Head of caudate nucleus (tissue), 42 donors: ENCODE measurements at regions not wholly inside any gene's neighbourhood (a gene's known extent, or its start where the extent isn't known, plus 50 kb on each side); places are given as distances from the start of the nearest gene placed in this dataset.

Experiments used
- DNase-seq, 42 donors: peaks; one replicate each; pipeline versions ENCODE4 v3.0.0 to v3.0.0-alpha.2; 2020 to 2021; ENCODE audit warnings: mixed read lengths in 7 of 42
- intact Hi-C: fragments of 100-400 bp; cut with DNase I; formaldehyde crosslinking; loops from one replicate; pipeline ENCODE4 v1.15.0; 2022

DNA sequence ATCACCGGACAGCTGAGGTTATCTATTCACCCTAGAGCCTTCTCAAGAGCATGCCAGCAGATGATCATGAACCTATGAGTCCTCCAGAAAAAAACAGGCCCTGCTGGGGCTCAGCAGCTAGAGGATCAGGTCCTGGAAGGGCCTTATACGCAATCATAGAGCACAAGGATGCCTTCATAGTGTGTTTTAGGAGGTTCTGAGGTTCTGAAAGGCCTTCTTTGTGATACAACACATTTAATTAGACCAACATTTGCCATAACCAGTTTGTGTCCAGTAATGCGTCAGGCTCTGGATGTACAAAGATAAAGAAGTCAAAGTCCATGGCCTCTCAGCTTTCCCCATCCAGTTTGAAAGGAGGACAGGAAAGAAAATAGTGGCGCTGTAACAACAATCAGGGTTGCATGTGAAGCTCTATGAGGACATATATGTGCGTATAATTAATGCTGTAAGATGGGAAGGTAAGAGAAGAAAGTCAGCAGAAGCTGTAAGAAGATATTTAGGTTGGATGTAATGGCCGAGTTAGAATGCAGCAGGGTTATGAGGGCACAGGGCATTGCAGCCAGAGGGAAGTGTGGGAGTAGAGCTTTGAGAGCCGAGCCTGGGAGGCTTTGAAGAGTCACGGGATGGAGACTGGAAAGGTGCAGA lies 302.6 kb upstream of the TBL1XR1 start:
- intact Hi-C loops = loop anchor here (10.0 kb wide), 1 partner anchor 305 kb away; the partner anchor contains the start of gene TBL1XR1
- no peak for DNase-seq

DNA sequence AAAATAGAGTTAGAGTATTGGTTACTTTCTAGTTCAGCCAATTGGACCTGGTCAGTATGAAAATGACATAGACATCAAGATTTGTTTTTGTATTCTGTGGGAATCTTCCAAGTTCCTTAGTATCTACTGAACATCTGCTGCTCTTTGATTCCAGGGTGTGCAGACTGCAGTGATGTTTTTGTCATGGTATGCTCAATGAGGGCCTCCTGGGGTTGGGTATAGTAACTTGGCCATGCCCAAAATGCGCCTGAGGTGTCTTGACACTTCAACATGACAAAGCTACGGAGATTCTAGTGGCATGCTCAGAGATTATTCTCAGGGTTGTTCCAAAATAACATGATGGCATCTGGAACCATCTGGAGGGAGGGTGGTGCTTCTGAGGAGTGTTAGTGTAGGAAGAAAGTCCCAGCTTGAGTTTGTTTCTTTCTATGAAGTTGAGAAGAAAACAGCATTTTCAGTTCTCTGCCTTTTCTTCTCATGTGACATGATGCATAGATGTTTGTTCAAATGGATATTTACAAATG lies 313.5 kb upstream of the TBL1XR1 start:
- intact Hi-C loops = no loop called here
- no peak for DNase-seq

DNA sequence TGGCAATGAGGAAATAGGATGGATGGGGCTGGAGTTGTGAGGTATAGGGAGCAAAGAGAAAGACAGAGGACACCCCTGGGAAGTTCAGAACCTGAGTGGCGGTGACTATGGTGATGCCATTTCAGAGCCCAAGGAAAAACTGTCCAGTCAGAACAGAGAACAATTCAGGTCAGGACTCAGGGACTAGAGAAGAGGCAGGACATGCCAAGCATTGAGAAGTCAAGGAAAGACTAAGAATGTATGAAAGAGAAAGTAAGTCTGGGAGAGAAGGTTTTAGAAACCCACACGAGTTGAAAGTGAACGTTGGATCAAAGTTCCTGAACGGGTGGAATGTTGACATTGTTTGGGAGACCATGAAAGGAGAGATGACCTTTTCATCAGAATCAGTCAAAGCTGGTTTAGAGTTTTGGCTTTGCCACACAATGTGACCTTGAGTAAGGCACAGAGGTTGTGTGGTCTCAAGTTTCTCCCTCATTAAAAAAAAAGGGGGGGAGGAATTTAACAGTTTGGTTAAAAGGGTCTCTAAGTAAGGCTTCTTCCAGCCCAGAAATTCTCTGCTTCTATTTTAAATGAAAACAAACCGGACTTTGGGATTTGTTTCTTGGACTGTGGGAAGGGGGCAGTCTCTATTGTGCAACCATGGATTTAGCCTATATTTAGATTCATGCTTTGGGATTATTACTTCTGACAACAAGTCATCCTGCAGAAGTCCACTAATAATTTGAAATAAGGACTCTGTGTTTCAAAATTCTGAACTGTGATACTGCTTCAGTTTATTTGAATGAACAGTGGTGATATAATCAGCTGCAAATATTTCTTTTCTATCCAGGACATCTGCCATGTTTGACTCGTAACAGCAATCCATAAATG lies 315.9 kb upstream of the TBL1XR1 start:
- intact Hi-C loops = no loop called here
- DNase-seq = no peak

DNA sequence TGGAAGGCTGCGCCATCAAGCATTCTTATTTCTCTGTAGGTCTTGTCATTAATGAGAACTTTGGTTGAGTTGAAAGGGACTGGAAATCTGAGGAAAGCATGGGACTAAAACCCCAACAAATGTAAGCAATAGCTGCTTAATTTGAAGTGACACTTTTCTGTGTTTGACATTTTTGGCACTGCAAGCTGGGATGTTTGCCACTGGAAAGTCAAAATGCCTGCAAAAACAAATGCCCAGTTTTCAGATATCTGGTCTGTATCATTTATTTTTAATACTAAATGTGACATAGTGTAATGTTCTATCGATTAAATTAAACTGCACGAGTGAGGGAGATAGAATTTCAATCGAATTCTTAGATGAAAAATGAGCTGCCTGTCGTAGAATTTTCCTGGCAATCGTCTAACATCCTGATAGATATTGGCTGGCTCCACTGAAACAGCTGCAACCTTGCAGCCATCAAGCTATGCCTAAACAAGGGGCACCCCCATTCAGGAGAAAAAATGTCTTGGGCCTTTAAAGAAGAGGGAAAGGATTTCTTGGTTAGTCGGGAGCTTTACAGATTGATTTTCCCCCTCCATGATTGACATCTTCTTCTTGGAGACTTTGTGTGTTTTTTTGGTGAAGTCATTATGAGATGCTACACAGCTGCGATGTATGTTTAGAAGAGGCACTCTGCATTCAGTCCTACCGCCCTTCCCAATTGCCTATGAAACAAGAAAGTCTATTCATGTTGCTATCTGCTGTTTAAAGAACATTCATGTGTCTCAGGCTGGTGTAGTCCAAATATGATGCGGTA lies 316.7 kb upstream of the TBL1XR1 start:
- DNase-seq = peak in 1 of 42 donors; percentile 29
- intact Hi-C loops = no loop called here

DNA sequence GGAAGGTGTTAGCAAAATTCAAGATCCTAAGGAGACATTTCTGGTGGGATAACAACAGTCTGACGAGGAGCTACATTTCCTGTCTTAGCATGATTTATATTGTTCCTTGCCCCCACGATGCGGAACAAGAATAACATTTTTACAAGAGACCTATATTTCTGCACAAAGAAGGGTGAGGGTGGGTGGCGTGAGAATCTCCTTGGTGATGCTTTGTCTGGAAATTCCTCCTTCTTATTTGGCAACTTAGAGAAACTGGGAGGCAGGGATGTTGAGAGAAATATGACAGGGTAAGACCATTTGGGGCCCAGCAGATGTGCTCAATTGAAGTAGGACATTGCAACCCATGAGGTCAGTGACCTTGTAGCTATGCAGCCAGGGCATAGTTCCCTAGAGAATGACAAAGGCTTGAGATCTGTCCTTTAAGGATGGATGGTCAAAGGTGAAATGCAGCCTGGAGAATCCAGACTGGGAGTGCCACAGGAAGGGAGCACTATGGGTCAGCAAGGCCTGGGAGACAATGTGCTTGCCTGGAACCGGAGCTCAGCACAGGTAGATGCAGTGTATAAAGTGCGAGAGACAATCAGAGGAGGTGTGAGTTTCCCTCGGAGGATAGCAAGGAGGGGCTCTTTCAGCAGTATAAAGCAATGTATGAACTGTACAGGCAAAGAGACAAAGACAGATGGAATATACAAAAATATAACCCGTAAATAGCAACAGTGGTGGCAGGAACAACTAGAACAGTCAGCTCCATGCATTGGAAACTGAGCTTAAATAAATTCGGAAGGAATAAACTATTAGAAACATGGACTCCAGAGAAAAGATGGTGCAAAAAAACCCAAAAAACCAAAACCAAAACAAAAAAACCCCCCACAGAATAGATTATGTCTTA lies 317.6 kb upstream of the TBL1XR1 start:
- intact Hi-C loops = no loop called here
- DNase-seq = peak in 11 of 42 donors; percentile 18 to 54 (median 43)

DNA sequence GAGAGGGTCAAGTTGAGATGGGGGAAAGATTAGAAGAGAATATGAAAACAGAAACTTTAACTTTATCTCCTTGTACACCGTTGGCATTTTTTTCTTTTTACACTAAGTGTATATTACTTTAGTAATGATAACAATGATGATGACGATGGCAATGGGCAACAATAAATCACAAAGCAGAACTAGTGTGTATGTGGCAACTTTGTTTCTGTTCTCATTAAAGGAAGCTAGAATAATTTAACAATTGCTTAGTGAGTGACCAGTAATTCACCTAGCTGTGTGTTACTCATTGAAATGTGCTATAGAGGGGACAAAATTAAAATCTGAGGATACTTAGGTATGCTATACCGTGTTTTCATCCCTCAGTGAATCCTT lies 318.5 kb upstream of the TBL1XR1 start:
- no peak for DNase-seq

DNA sequence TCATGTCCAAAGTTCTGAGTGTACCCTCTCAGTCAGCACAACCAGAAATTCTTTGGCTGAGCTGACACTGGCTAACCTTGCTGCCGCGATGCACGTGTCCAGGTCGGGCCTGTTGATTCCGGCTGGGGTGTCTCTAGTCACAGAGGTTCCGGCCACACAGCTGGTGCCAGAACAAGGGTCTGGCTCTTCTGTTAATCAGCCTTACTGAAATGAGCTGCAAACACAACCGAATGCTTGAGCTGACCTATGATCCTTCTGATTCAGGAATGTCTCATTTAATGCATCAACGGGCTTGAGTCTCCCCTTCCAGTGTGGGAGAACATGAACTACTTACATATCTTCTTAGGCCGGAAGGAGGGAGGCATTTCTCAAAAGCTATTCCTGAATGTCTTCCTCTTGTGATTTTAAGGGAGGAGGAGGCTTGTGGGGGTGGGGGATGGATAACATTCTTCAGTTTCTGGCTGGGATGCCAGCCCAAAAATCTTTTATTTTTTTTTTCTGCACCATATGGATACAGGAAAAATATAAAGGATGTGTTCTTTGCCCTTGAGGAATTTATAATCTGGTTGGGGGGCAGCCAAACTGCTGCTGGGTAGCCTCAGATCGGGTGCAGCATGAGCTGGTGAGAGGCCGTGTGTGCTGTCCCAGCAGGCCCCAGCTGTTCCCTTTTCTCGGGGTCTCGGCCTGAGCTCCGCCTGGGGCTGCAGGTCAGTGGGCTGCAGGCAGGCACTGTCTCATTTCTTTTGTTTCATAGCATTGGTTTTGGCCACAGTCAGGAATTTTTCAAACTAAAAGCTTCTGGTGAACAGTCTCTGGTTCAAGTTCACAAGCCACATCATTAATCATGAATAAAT lies 319.1 kb upstream of the TBL1XR1 start:
- intact Hi-C loops = no loop called here
- peak in 21 of 42 donors; percentile 3 to 60 (median 31) for DNase-seq

More for the DNA sequence above, 318.5 kb upstream of the TBL1XR1 start:
- intact Hi-C loops = no loop called here

DNA sequence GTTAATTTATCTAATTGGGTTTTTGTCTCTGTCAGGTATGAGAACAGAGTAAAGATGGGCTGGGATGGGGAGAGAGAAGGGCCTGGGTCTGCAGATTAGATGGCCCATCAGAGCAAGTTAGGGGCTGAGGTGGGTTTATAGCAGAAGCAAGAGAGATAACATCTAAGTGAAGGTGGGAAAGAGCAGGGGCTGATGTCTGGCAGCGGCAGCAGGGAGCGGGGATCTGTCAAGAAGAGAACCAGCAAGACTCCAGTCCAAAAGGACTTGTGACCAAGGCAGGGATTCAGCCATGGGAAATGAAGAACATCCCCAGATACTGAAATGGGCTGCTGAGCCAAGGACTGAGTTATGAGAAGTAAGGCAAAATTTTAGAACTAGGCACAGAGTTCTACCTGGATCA lies 320.6 kb upstream of the TBL1XR1 start:
- no peak for DNase-seq
- intact Hi-C loops = no loop called here

DNA sequence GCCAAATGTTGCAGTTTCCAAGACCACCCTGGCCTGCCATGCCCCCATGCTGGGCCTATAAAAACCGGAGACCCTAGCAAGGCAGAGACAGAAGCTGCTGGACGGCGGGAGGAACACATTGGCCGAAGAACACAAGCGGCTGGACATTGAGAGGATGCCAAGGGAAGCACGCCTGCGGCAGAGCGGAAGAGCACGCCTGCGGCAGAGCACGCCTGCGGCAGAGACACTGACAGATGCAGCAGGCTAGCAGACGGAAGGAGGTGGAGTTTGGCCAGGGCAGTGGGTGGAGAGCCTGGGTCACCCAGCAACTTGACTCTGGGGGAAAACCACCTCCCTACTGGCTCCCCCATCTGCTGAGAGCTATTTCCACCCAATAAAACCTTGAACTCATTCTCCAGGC lies 322.3 kb upstream of the TBL1XR1 start:
- no peak for DNase-seq
- intact Hi-C loops = no loop called here

DNA sequence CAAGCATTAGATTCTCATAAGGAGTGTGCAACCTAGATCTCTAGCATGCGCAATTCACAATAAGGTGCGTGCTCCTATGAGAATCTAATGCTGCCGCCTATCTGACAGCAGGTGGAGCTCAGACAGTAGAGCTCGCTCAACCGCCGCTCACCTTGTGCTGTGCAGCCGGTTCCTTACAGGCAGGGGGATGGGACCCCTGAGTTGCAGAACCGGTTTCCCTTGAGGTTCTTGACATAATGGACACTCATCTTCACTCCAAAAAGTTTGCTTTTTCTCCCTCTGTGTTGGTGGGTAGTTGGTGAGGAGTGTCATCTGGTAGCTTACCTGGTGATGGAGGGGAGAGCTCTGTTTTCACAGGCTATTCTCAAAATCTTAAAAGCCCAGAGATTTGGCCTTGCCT lies 324.0 kb upstream of the TBL1XR1 start:
- intact Hi-C loops = no loop called here
- DNase-seq = no peak

DNA sequence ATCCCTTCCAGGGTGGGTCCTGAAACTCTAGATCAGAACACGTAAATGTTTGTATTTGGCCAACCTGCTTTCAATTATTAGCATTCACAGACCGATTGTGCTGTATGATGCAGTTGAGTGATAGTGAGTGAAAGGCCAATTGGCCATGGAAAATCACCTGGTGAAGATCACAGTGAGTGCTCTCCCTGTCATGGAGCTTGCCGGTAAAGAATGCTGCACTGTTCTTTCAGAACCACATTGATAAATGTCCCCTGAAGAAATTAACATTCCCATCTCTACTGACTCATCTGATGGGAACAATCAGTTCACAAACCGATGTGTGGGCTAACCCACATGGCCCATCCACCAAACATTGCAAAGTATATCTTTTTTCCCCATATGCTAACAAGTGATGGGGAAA lies 324.8 kb upstream of the TBL1XR1 start:
- DNase-seq = peak in 1 of 42 donors; percentile 18
- intact Hi-C loops = no loop called here

DNA sequence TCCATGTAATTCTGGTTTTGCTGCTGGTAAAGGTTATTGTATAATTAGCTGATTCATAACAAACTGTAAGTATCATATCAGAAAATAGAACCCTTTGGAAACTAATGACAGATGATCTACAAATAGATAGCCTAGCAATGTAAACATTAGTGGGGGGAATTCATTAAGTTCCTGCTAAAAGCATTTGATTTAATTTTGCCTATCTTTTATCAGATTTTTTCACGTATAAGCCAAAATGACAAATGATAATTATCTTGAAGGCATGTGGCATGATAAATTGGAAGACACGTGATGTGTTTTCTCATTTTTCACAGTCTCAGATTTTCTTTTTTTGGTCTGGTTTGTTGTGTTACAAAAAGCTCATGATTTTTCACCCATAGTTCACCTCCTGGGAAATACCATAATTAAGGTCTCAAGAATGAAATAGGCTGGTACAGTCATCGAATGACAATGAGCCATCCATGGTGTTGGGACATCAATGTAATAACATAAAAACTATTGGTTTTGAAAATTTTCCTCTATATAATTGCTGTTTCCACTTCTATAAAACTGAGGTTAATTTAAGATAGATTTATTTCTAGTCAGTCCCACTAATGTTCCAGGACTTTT lies 325.9 kb upstream of the TBL1XR1 start:
- intact Hi-C loops = no loop called here
- no peak for DNase-seq

DNA sequence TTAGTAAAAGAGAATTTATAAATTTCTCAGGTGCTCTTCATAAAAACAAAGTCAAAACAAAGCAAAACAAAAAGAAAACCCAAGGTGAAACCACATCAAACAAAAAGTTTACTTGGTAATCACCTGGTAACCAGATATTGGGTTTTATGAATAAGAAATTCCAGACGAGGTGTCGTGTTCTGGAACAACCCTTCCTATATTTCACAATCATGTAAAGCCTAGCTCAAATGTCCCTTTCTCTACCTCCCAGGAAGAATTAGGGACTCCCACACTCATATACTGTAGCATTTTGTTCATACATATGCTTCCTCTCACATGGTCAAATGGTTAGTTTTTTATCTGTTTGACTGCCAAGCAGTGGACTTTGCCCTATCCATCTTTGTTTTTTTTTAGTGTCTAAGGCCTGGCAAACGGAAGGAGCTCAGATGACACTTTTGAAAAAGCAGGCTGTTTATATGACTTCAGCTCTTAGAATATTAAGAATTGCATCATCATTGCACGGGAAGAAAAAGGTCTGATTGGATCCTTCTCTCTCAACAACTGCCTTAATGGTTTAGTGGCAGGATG lies 326.7 kb upstream of the TBL1XR1 start:
- DNase-seq = no peak
- intact Hi-C loops = no loop called here

DNA sequence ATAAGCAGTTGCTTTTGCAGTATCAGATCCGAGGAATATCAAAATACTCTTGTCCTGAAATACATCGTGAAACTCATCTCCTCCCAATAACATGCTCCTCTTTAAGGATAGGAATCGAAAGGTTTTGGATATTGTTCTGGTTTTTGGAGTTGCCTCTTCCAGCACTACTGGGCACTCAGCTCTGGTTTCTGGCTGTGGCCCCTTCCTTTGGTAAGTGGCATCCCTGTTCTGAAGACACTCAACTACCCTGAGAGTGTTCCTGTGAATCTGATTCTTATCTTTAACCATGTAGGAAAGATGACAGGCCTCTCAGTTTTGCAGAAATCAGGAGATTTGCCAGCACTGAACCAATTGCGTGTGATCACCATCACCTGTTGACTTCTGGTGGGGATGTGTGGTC lies 327.5 kb upstream of the TBL1XR1 start:
- intact Hi-C loops = no loop called here
- DNase-seq = no peak

DNA sequence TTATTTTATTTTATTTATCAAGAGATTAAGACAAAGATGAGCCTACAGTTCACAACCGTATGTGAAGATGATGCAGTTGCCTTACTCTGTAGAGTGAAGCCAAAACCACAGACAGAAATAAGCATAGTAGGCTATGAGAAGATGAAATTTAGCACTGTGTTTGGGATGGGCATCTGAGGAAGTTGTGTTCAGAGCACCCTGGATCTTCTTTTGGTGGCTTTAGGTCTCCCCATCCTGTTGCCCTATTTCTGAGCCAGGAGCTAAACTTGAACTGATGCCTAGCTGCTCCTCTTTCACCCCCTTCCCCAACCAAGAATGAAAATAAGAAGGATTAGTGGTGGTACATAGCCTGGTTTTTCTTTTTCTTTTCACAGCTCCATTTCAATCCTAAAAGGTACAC lies 328.1 kb upstream of the TBL1XR1 start:
- DNase-seq = no peak
- intact Hi-C loops = no loop called here

DNA sequence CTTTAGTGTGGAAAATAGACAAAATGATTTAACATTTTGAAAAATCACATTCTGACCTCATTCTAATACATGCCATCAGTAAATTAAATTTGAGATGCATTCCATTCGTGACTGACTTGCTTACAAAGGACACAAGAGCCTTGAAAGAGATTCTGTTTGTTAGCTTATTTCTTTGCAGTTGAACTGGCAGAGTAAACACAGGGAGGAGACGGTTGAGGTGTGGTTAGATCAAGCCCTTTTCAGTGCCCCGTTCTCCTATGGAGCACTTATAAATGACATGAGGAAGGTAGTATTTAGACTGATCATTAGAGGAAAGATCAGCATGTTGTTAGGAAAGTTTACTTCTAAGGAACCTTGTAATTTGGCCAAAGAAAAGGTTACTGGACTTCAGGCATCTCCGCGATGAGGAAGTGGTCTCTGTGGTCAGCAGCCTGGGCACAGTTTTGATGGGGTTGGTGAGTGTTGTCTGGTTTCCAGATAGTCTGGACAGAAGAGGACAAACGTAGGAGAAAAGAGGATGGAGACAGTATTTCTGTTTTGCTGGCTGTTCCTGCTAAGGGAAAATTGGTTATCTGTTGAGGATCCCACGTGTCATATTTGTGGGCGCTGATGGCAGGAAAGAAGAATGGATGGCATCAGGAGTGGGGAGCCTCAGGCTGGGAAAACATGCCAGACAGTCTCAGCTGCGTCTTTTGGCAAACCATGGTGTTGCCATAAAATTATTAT lies 328.9 kb upstream of the TBL1XR1 start:
- peak in 17 of 42 donors; percentile 19 to 57 (median 38) for DNase-seq
- intact Hi-C loops = no loop called here
